ENCODE measurements at regions not wholly inside any gene's neighbourhood (a gene's known extent, or its start where the extent isn't known, plus 50 kb on each side); places are given as distances from the start of the nearest gene placed in this dataset.

GRCh38 chr4:63275491-63275890 is 1133.8 kb downstream of the TECRL start:
- Mint-ChIP-seq H3K27me3 (ENCODE audit: low read depth) (no peaks in the 10 kb centered on the region), H3K4me3 (no peak overlapping the region; a peak in 1 of 5 replicates), H3K36me3 (ENCODE audit: insufficient read depth in 1 of 3, low read depth in 3 of 3) (no peaks in the 10 kb centered on the region), H3K4me1 (no peaks in the 10 kb centered on the region), H3K9me3 (peaks cover 0 to 5% of the 10 kb centered on the region in 2 experiments; a peak in 1 of 5 replicates), H3K27ac (peak overlapping the region in 2 of 3 experiments; percentile 22 to 83; a peak in 1 of 7 replicates)
- no peak overlapping the region for H2BK5ac ChIP-seq (ENCODE audit: insufficient read length, low read length)
- H2BK20ac ChIP-seq (ENCODE audit: low read depth, low read length, poor library complexity, severe bottlenecking): no peak overlapping the region
- H3K4me2 ChIP-seq (ENCODE audit: insufficient read depth, insufficient read length, low read length): no peak overlapping the region
- no peaks in the 10 kb centered on the region for H3K79me1 ChIP-seq (ENCODE audit: insufficient read depth, low read depth, low read length, poor library complexity, severe bottlenecking)
- no peak overlapping the region for H2BK12ac ChIP-seq (ENCODE audit: insufficient read length, low read depth, low read length)
- H2AFZ ChIP-seq (ENCODE audit: low read length): no peak overlapping the region
- H3K9ac ChIP-seq (ENCODE audit: extremely low read depth, insufficient read length, low read length): no peak overlapping the region
- no peak overlapping the region for H3K4ac ChIP-seq (ENCODE audit: low read depth, low read length)
- H2AK5ac ChIP-seq (ENCODE audit: insufficient read length, low read length): no peak overlapping the region
- WGBS (ENCODE audit: extremely low coverage, insufficient read length, low lambda C conversion rate): no CpG with 5 or more reads among the region's 4 CpGs
- DNase-seq: peak; percentile 23
- H3K79me2 ChIP-seq (ENCODE audit: insufficient read depth, low read length): no peaks in the 10 kb centered on the region
- H3K23ac ChIP-seq (ENCODE audit: insufficient read length, low read depth, low read length): no peak overlapping the region
- H4K20me1 ChIP-seq (ENCODE audit: control insufficient read depth, insufficient read depth, insufficient read length): no peaks in the 10 kb centered on the region
- no peak overlapping the region for H4K91ac ChIP-seq (ENCODE audit: insufficient read length, low read depth, low read length)
- no peak overlapping the region for H4K5ac ChIP-seq (ENCODE audit: insufficient read length, low read depth, low read length)
- H3T11ph ChIP-seq (ENCODE audit: low read length): no peak overlapping the region
- H3K23me2 ChIP-seq (ENCODE audit: insufficient read length, low read depth, low read length, poor library complexity, severe bottlenecking): no peaks in the 10 kb centered on the region
- H3K14ac ChIP-seq (ENCODE audit: insufficient read depth, low read length): no peak overlapping the region
- TF ChIP-seq, protein P1, sequence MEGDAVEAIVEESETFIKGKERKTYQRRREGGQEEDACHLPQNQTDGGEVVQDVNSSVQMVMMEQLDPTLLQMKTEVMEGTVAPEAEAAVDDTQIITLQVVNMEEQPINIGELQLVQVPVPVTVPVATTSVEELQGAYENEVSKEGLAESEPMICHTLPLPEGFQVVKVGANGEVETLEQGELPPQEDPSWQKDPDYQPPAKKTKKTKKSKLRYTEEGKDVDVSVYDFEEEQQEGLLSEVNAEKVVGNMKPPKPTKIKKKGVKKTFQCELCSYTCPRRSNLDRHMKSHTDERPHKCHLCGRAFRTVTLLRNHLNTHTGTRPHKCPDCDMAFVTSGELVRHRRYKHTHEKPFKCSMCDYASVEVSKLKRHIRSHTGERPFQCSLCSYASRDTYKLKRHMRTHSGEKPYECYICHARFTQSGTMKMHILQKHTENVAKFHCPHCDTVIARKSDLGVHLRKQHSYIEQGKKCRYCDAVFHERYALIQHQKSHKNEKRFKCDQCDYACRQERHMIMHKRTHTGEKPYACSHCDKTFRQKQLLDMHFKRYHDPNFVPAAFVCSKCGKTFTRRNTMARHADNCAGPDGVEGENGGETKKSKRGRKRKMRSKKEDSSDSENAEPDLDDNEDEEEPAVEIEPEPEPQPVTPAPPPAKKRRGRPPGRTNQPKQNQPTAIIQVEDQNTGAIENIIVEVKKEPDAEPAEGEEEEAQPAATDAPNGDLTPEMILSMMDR (conservative IDR thresholded peaks at IDR 0.05): no peak
- H3K56ac ChIP-seq (ENCODE audit: insufficient read length, low read depth, low read length): no peak overlapping the region
- H3K27me3 ChIP-seq (ENCODE audit: insufficient read depth, low read length): no peaks in the 10 kb centered on the region
- H3K9me3 ChIP-seq (ENCODE audit: control insufficient read depth, low read depth, low read length): no peaks in the 10 kb centered on the region
- no peak overlapping the region for H3K27ac ChIP-seq (ENCODE audit: insufficient read length, low read depth, low read length)
- H3K4me1 ChIP-seq (ENCODE audit: insufficient read depth, low read length): no peaks in the 10 kb centered on the region
- no peak overlapping the region for H2BK15ac ChIP-seq (ENCODE audit: low read depth, low read length)
- H4K8ac ChIP-seq (replicated peaks; ENCODE audit: insufficient read length, low read depth, low read length): no peak overlapping the region
- no peak overlapping the region for H3K18ac ChIP-seq (ENCODE audit: insufficient read length, low read depth, low read length)
- no peak overlapping the region for H2BK120ac ChIP-seq (ENCODE audit: low read depth, low read length, poor library complexity, severe bottlenecking)

Data from H9 (cell line).